Neural cell (in vitro differentiated cells): ENCODE measurements at regions not wholly inside any gene's neighbourhood (a gene's known extent, or its start where the extent isn't known, plus 50 kb on each side); places are given as distances from the start of the nearest gene placed in this dataset.

ENCODE experiments used
- H2AFZ ChIP-seq: fragments of 200-600, 300-800 bp; sonication (generic), shearing (Covaris generic); 2 replicates; pipeline ENCODE4 v1.6.0; 2014; ENCODE audit warnings: low read depth, mild to moderate bottlenecking, antibody characterized with exemption, low read length, moderate library complexity
- H3F3A ChIP-seq: fragments of 200-600 bp; shearing (Covaris generic); 2 replicates; pipeline ENCODE4 v1.6.1; 2016; ENCODE audit warnings: mild to moderate bottlenecking, moderate library complexity, mixed read lengths, antibody characterized with exemption, low read length; ENCODE audit not compliant: insufficient read depth, poor library complexity, severe bottlenecking
- H3K27ac ChIP-seq: fragments of 200-600, 300-800 bp; sonication (generic), shearing (Covaris generic); 2 replicates; pipeline ENCODE4 v1.5.1; 2014; ENCODE audit warnings: mild to moderate bottlenecking, low read length, moderate library complexity
- H3K27me3 ChIP-seq: fragments of 300-800, 200-600 bp; sonication (generic), shearing (Covaris generic); 2 replicates; pipeline ENCODE4 v1.6.0; 2014; ENCODE audit warnings: mild to moderate bottlenecking, low read depth, low read length, moderate library complexity; ENCODE audit not compliant: insufficient read depth
- H3K36me3 ChIP-seq: fragments of 300-800, 200-600 bp; sonication (generic), shearing (Covaris generic); 2 replicates; pipeline ENCODE4 v1.5.1; 2014; ENCODE audit warnings: mild to moderate bottlenecking, antibody characterized with exemption, low read length, moderate library complexity; ENCODE audit not compliant: insufficient read depth
- H3K4me2 ChIP-seq: fragments of 300-800, 200-600 bp; sonication (generic), shearing (Covaris generic); 2 replicates; pipeline ENCODE4 v1.6.0; 2014; ENCODE audit warnings: mild to moderate bottlenecking, low read length
- H3K4me3 ChIP-seq: fragments of 300-800, 200-600 bp; sonication (generic), shearing (Covaris generic); 2 replicates; pipeline ENCODE4 v1.5.1; 2014; ENCODE audit warnings: mild to moderate bottlenecking, low read length, moderate library complexity
- H3K79me2 ChIP-seq: fragments of 200-600 bp; shearing (Covaris generic); replicated peaks from 2 replicates; pipeline ENCODE4 v1.6.0; 2014; ENCODE audit warnings: mild to moderate bottlenecking, low read length, moderate library complexity; ENCODE audit not compliant: insufficient read depth
- H3K9ac ChIP-seq: fragments of 300-800, 200-600 bp; sonication (generic), shearing (Covaris generic); 2 replicates; pipeline ENCODE4 v1.6.1; 2016; ENCODE audit warnings: mild to moderate bottlenecking, low read length, mixed read lengths
- H3K9me2 ChIP-seq: fragments of 200-600 bp; shearing (Covaris generic); 2 replicates; pipeline ENCODE4 v1.6.1; 2016; ENCODE audit warnings: mild to moderate bottlenecking, low read length, mixed read lengths; ENCODE audit not compliant: insufficient read depth
- H3K9me3 ChIP-seq: fragments of 200-600, 300-800 bp; sonication (generic), shearing (Covaris generic); 2 replicates; pipeline ENCODE4 v1.6.1; 2016; ENCODE audit warnings: mild to moderate bottlenecking, mixed run types, low read length, moderate library complexity, mixed read lengths
- H4K20me1 ChIP-seq: fragments of 200-600 bp; shearing (Covaris generic); 2 replicates; pipeline ENCODE4 v1.6.1; 2016; ENCODE audit warnings: mild to moderate bottlenecking, mixed run types; ENCODE audit not compliant: insufficient read depth
- CTCF ChIP-seq: fragments of 450-650 bp; IDR thresholded peaks from 2 replicates; pipeline ENCODE4 v1.5.1; 2014; ENCODE audit warnings: antibody characterized with exemption, mild to moderate bottlenecking, moderate library complexity; ENCODE audit not compliant: poor library complexity, severe bottlenecking
- EP300 ChIP-seq: fragments of 450-650 bp; conservative IDR thresholded peaks from 2 replicates; pipeline ENCODE4 v1.6.1; 2014; ENCODE audit warnings: antibody characterized with exemption, mild to moderate bottlenecking, moderate library complexity; ENCODE audit not compliant: poor library complexity, severe bottlenecking
- EZH2 ChIP-seq: fragments of 200-600, 300-800 bp; shearing (Covaris generic), sonication (generic); IDR thresholded peaks from 2 replicates; pipeline ENCODE4 v1.6.1; 2014; ENCODE audit warnings: antibody characterized with exemption, low read length, borderline replicate concordance, mild to moderate bottlenecking; ENCODE audit not compliant: insufficient read depth, poor library complexity, severe bottlenecking
- MXI1 ChIP-seq: fragments of 450-650 bp; conservative IDR thresholded peaks from 2 replicates; pipeline ENCODE4 v1.6.1; 2014; ENCODE audit warnings: antibody characterized with exemption, mild to moderate bottlenecking; ENCODE audit not compliant: poor library complexity, severe bottlenecking
- POLR2AphosphoS5 ChIP-seq: IDR thresholded peaks from 2 replicates; pipeline ENCODE4 v1.6.1; 2012
- RAD21 ChIP-seq: fragments of 450-650 bp; conservative IDR thresholded peaks from 2 replicates; pipeline ENCODE4 v1.6.1; 2014; ENCODE audit warnings: antibody characterized with exemption, mild to moderate bottlenecking, moderate library complexity
- SMC3 ChIP-seq: fragments of 450-650 bp; conservative IDR thresholded peaks from 2 replicates; pipeline ENCODE4 v1.6.1; 2014; ENCODE audit warnings: antibody characterized with exemption, mild to moderate bottlenecking, moderate library complexity; ENCODE audit not compliant: poor library complexity
- TAF1 ChIP-seq: IDR thresholded peaks from 2 replicates; pipeline ENCODE4 v1.6.1; 2012; ENCODE audit warnings: low read depth
- TF ChIP-seq, protein P1 (sequence below): IDR thresholded peaks from 2 replicates; pipeline ENCODE4 v1.6.1; 2012; ENCODE audit warnings: borderline replicate concordance

DNA sequence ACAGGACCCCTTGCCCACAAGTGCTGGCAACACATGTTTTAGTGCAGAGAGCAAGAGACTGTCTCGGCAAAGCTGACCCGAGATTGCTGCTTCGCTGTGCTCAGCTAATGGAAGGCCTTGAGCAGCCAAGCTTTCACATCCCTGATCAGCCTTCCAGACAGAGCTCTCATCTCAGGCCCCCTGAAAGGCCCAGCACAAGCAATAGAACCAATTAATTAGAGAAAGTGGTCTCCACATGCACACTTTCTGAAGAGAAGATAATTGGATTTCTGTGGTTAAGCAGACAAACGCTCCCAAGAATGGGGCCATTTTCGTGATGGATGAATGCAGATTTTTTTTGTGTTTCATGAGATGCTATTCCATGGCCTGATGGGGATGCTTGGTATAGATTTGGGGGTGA, 174.9 kb downstream of the NSG2 start:
- Histone ChIP-seq H3K79me2 (no peaks in the 10 kb centered on the region), H3K27ac (no peak overlapping the region), H4K20me1 (no peaks in the 10 kb centered on the region), H3K4me3 (no peak overlapping the region), H3K9ac (no peak overlapping the region), H3K36me3 (no peaks in the 10 kb centered on the region), H3F3A (no peaks in the 10 kb centered on the region), H3K27me3 (no peaks in the 10 kb centered on the region), H3K9me2 (no peaks in the 10 kb centered on the region), H2AFZ (no peak overlapping the region), H3K4me2 (no peak overlapping the region), H3K9me3 (no peaks in the 10 kb centered on the region)
- TF ChIP-seq CTCF (no peak), EP300 (no peak), RAD21 (no peak), POLR2AphosphoS5 (no peak), TAF1 (no peak), MXI1 (no peak), SMC3 (no peak), EZH2 (no peak)
- TF ChIP-seq, protein P1, sequence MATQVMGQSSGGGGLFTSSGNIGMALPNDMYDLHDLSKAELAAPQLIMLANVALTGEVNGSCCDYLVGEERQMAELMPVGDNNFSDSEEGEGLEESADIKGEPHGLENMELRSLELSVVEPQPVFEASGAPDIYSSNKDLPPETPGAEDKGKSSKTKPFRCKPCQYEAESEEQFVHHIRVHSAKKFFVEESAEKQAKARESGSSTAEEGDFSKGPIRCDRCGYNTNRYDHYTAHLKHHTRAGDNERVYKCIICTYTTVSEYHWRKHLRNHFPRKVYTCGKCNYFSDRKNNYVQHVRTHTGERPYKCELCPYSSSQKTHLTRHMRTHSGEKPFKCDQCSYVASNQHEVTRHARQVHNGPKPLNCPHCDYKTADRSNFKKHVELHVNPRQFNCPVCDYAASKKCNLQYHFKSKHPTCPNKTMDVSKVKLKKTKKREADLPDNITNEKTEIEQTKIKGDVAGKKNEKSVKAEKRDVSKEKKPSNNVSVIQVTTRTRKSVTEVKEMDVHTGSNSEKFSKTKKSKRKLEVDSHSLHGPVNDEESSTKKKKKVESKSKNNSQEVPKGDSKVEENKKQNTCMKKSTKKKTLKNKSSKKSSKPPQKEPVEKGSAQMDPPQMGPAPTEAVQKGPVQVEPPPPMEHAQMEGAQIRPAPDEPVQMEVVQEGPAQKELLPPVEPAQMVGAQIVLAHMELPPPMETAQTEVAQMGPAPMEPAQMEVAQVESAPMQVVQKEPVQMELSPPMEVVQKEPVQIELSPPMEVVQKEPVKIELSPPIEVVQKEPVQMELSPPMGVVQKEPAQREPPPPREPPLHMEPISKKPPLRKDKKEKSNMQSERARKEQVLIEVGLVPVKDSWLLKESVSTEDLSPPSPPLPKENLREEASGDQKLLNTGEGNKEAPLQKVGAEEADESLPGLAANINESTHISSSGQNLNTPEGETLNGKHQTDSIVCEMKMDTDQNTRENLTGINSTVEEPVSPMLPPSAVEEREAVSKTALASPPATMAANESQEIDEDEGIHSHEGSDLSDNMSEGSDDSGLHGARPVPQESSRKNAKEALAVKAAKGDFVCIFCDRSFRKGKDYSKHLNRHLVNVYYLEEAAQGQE: no peak

DNA sequence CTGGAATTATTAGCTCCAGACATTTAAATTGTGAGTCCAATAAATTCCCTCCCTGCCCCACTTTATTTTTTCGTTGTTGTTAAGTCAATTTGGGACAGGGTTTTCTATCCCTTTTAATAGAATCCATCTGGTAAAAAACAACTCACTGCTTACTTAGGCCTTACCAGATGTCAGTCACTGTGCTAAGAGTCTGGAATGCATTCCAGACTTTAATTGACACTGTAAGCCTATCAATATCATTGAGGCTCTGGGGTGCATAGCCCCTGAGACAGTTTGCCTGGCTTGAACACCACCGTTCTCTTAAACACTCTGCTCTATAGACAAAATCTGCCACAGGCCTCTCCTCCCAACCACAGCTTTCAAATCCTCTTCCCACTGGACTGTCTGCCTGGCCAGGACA, 175.9 kb downstream of the NSG2 start:
- Histone ChIP-seq H3K27ac (no peak overlapping the region), H2AFZ (no peak overlapping the region), H3K9me3 (no peaks in the 10 kb centered on the region), H3K27me3 (no peaks in the 10 kb centered on the region), H3K36me3 (no peaks in the 10 kb centered on the region), H3K4me2 (no peak overlapping the region), H3K79me2 (no peaks in the 10 kb centered on the region), H3K9me2 (no peaks in the 10 kb centered on the region), H3K4me3 (no peak overlapping the region), H3F3A (no peaks in the 10 kb centered on the region), H4K20me1 (no peaks in the 10 kb centered on the region), H3K9ac (no peak overlapping the region)
- TF ChIP-seq TAF1 (no peak), EZH2 (no peak), MXI1 (no peak), EP300 (no peak), RAD21 (no peak), POLR2AphosphoS5 (no peak), SMC3 (no peak), CTCF (no peak)
- TF ChIP-seq, protein P1: no peak
